ENCODE measurements at regions not wholly inside any gene's neighbourhood (a gene's known extent, or its start where the extent isn't known, plus 50 kb on each side); places are given as distances from the start of the nearest gene placed in this dataset.
A peak's percentile ranks its signal among the peaks of the same experiment; 100 is the strongest.

GRCh38 chr4:157023941-157024340 is 52.0 kb upstream of the GLRB start:
- peak; percentile 2 for DNase-seq

GRCh38 chr4:157025898-157026297 is 50.1 kb upstream of the GLRB start:
- no peak for DNase-seq
